HCT116 (cell line): ENCODE measurements at regions not wholly inside any gene's neighbourhood (a gene's known extent, or its start where the extent isn't known, plus 50 kb on each side); places are given as distances from the start of the nearest gene placed in this dataset.

Experiments
- ATAC-seq: fragments of 200-7000 bp; cut with Tn5 transposase; 2 replicates; pipeline ENCODE4 v1.9.1; 2020; ENCODE audit warnings: mild to moderate bottlenecking, moderate library complexity
- BruUV-seq: library from RNA; stranded (reverse); fragments of 400-500 nt; replicated peaks from 2 replicates; lab custom pipeline; 2021; lab: Mats Ljungman, UMichigan
- CTCF ChIA-PET: fragments of 300-600 bp; sonication (Branson Sonifier 250); formaldehyde crosslinking; loops from one replicate; lab custom pipeline; 2021; ENCODE audit warnings: antibody characterized with exemption; lab: Charles Lee
- POLR2A ChIA-PET: fragments of 300-600, 350-600 bp; sonication (Branson Sonifier 250); formaldehyde crosslinking; loops from one replicate; lab custom pipeline; 2021; ENCODE audit warnings: antibody characterized with exemption; lab: Charles Lee
- RAD21 ChIA-PET, 2 experiments: fragments of 300-600 bp; sonication (Branson Sonifier 250); formaldehyde crosslinking; loops; one replicate each; lab custom pipeline; 2023; ENCODE audit warnings: low total read pairs in 2 of 2; ENCODE audit not compliant: uncharacterized antibody in 2 of 2, unreplicated experiment in 2 of 2, low non-redundant PET in 1 of 2; lab: Charles Lee
- DNase-seq: peaks from one replicate; pipeline ENCODE4 v3.0.0-alpha.2; 2010; ENCODE audit warnings: low read depth, low spot score
- H2AFZ ChIP-seq: fragments of 200-600 bp; shearing (Covaris generic), sonication (generic); 2 replicates; pipeline ENCODE4 v1.6.1; 2017; ENCODE audit warnings: low read depth, mixed run types, mixed read lengths, antibody characterized with exemption, low read length; ENCODE audit not compliant: poor library complexity, severe bottlenecking
- H3K27ac ChIP-seq: 2 replicates; pipeline ENCODE4 v1.5.1; 2012; ENCODE audit warnings: low read depth, low read length
- H3K27me3 ChIP-seq: fragments of 200-600 bp; sonication (generic); 2 replicates; pipeline ENCODE4 v1.6.1; 2016; ENCODE audit warnings: mixed run types, low read length, mixed read lengths; ENCODE audit not compliant: insufficient read depth
- H3K36me3 ChIP-seq, 2 experiments: fragments of 200-500 bp in 1 of 2; fragments of 200-600 bp in 1 of 2; sonication (Bioruptor generic) in 1 of 2; sonication (generic) in 1 of 2; 2 replicates each; pipeline versions ENCODE4 v1.5.1 to v1.6.1; 2014 to 2016; ENCODE audit warnings: low read length in 2 of 2, inconsistent platforms in 1 of 2, mixed read lengths in 1 of 2, mixed run types in 1 of 2; ENCODE audit not compliant: insufficient read depth in 2 of 2, control insufficient read depth in 1 of 2
- H3K4me1 ChIP-seq, 2 experiments: fragments of 200-600 bp in 1 of 2; sonication (generic) in 1 of 2; 2 replicates each; pipeline versions ENCODE4 v1.5.1 to v1.6.1; 2012 to 2017; ENCODE audit warnings: low read length in 2 of 2, inconsistent platforms in 1 of 2, mild to moderate bottlenecking in 1 of 2, mixed read lengths in 1 of 2, mixed run types in 1 of 2, moderate library complexity in 1 of 2; ENCODE audit not compliant: insufficient read depth in 2 of 2, control insufficient read depth in 1 of 2
- H3K4me2 ChIP-seq: fragments of 200-600 bp; sonication (generic); 2 replicates; pipeline ENCODE4 v1.6.1; 2017; ENCODE audit warnings: mixed run types, low read length, mixed read lengths
- H3K4me3 ChIP-seq, 2 experiments: fragments of 200-600 bp in 1 of 2; sonication (generic) in 1 of 2; replicated peaks in 1 of 2; 2 replicates each; pipeline ENCODE4 v1.5.1; 2011 to 2016; ENCODE audit warnings: low read length in 2 of 2, control low read depth in 1 of 2, low read depth in 1 of 2, mild to moderate bottlenecking in 1 of 2, mixed read lengths in 1 of 2, mixed run types in 1 of 2
- H3K79me2 ChIP-seq: fragments of 200-600 bp; sonication (generic); 2 replicates; pipeline ENCODE4 v1.6.1; 2017; ENCODE audit warnings: mild to moderate bottlenecking, mixed run types, low read length, moderate library complexity, mixed read lengths; ENCODE audit not compliant: insufficient read depth
- H3K9ac ChIP-seq: fragments of 200-600 bp; sonication (generic); 2 replicates; pipeline ENCODE4 v1.6.1; 2016; ENCODE audit warnings: low read length, mixed read lengths
- H3K9me2 ChIP-seq: fragments of 200-600 bp; sonication (generic), shearing (Covaris generic); 2 replicates; pipeline ENCODE4 v1.6.1; 2017; ENCODE audit warnings: mixed run types, mild to moderate bottlenecking, moderate library complexity; ENCODE audit not compliant: insufficient read depth
- H3K9me3 ChIP-seq, 2 experiments: fragments of 200-500 bp in 1 of 2; fragments of 200-600 bp in 1 of 2; sonication (Bioruptor generic) in 1 of 2; sonication (generic) in 1 of 2; 2 replicates each; pipeline ENCODE4 v1.6.1; 2014 to 2017; ENCODE audit warnings: low read length in 2 of 2, mixed read lengths in 2 of 2, inconsistent platforms in 1 of 2, low read depth in 1 of 2, mild to moderate bottlenecking in 1 of 2, mixed run types in 1 of 2, moderate library complexity in 1 of 2; ENCODE audit not compliant: control insufficient read depth in 1 of 2, insufficient read depth in 1 of 2
- H4K20me1 ChIP-seq: fragments of 200-600 bp; sonication (generic), shearing (Covaris generic); 2 replicates; pipeline ENCODE4 v1.6.1; 2017; ENCODE audit warnings: mixed run types, mild to moderate bottlenecking, moderate library complexity; ENCODE audit not compliant: insufficient read depth
- ATF3 ChIP-seq: IDR thresholded peaks from 2 replicates; pipeline ENCODE4 v1.6.1; 2012
- CBX3 ChIP-seq: IDR thresholded peaks from 2 replicates; pipeline ENCODE4 v1.6.1; 2012; ENCODE audit warnings: low read depth
- EGR1 ChIP-seq: IDR thresholded peaks from 2 replicates; pipeline ENCODE4 v1.6.1; 2012; ENCODE audit warnings: low read depth
- EZH2 ChIP-seq: fragments of 200-600 bp; sonication (generic); IDR thresholded peaks from 2 replicates; pipeline ENCODE4 v1.6.1; 2017; ENCODE audit warnings: antibody characterized with exemption, mixed run types
- JUND ChIP-seq: IDR thresholded peaks from 2 replicates; pipeline ENCODE4 v1.6.1; 2012
- RAD21 ChIP-seq: IDR thresholded peaks from 2 replicates; pipeline ENCODE4 v1.6.1; 2012; ENCODE audit warnings: low read depth, mild to moderate bottlenecking
- REST ChIP-seq: IDR thresholded peaks from 2 replicates; pipeline ENCODE4 v1.6.1; 2012; ENCODE audit warnings: low read depth
- SP1 ChIP-seq: IDR thresholded peaks from 2 replicates; pipeline ENCODE4 v1.6.1; 2012; ENCODE audit warnings: low read depth
- SRF ChIP-seq: IDR thresholded peaks from 2 replicates; pipeline ENCODE4 v1.6.1; 2012; ENCODE audit warnings: low read depth
- TCF7L2 ChIP-seq: IDR thresholded peaks from 2 replicates; pipeline ENCODE4 v1.7.0; 2011; ENCODE audit warnings: borderline replicate concordance, inconsistent platforms; ENCODE audit not compliant: insufficient read depth, insufficient read length; ENCODE audit errors: extremely low read depth
- YY1 ChIP-seq: IDR thresholded peaks from 2 replicates; pipeline ENCODE4 v1.6.1; 2011; ENCODE audit warnings: low read length, low read depth, moderate library complexity, mild to moderate bottlenecking; ENCODE audit not compliant: insufficient replicate concordance; ENCODE audit errors: extremely low read depth
- ZFX ChIP-seq: fragments of 450-650 bp; IDR thresholded peaks from 2 replicates; pipeline ENCODE4 v1.6.1; 2017
- intact Hi-C: fragments of 100-400 bp; cut with micrococcal nuclease; formaldehyde crosslinking; loops from 2 replicates; pipeline ENCODE4 v1.10.0; 2022

GRCh38 chr2:18800240-18800971 lies 211.0 kb upstream of the NT5C1B start:
- Histone ChIP-seq H3K4me1 (no peaks in the 10 kb centered on the region), H3K36me3 (no peaks in the 10 kb centered on the region), H3K9me3 (no peaks in the 10 kb centered on the region), H3K27me3 (peaks cover 9% of the 10 kb centered on the region; the same call in 1 of the 2 replicates), H4K20me1 (no peaks in the 10 kb centered on the region), H3K4me2 (no peak overlapping the region), H3K27ac (no peak overlapping the region), H3K79me2 (no peaks in the 10 kb centered on the region), H3K4me3 (no peak overlapping the region), H3K9ac (no peak overlapping the region), H3K9me2 (no peaks in the 10 kb centered on the region), H2AFZ (no peak overlapping the region)
- ATAC-seq (no peak), DNase-seq (no peak)
- no peak for TF ChIP-seq TCF7L2
- TF ChIP-seq JUND, result no peak
- TF ChIP-seq SRF, result no peak
- no peak for TF ChIP-seq EZH2
- no peak for TF ChIP-seq YY1
- no peak for TF ChIP-seq SP1
- TF ChIP-seq RAD21, result no peak
- TF ChIP-seq REST, result no peak
- TF ChIP-seq ATF3, result no peak
- no peak for TF ChIP-seq EGR1
- TF ChIP-seq ZFX, result no peak
- no peak for TF ChIP-seq CBX3
- BruUV-seq, result no TSS peak
- RAD21 ChIA-PET, result no interaction called here
- intact Hi-C loops, result no loop called here
- CTCF ChIA-PET, result no interaction called here
- POLR2A ChIA-PET, result no interaction called here
